DND-41 (cell line): ENCODE measurements at regions not wholly inside any gene's neighbourhood (a gene's known extent, or its start where the extent isn't known, plus 50 kb on each side); places are given as distances from the start of the nearest gene placed in this dataset.

ENCODE experiments used
- ATAC-seq: fragments of 200-7000 bp; cut with Tn5 transposase; 3 replicates; pipeline ENCODE4 v1.9.1; 2021; ENCODE audit warnings: low read depth; ENCODE audit not compliant: insufficient read depth
- DNase-seq: peaks from one replicate; pipeline ENCODE4 v3.0.0-alpha.2; 2020
- H2AFZ ChIP-seq: 2 replicates; pipeline ENCODE4 v1.6.0; 2012; ENCODE audit warnings: low read depth, low read length
- H3K27ac ChIP-seq: 2 replicates; pipeline ENCODE4 v1.5.1; 2012; ENCODE audit warnings: low read length, inconsistent platforms
- H3K27me3 ChIP-seq: fragments of 200-600 bp; sonication (generic); 2 replicates; pipeline ENCODE4 v1.6.0; 2012; ENCODE audit warnings: low read length, mild to moderate bottlenecking, inconsistent platforms; ENCODE audit not compliant: insufficient read depth, poor library complexity
- H3K36me3 ChIP-seq: 2 replicates; pipeline ENCODE4 v1.5.1; 2012; ENCODE audit warnings: low read length, inconsistent platforms; ENCODE audit not compliant: insufficient read depth
- H3K4me1 ChIP-seq: 2 replicates; pipeline ENCODE4 v1.5.1; 2012; ENCODE audit warnings: mild to moderate bottlenecking, low read length; ENCODE audit not compliant: insufficient read depth
- H3K4me2 ChIP-seq: 2 replicates; pipeline ENCODE4 v1.6.0; 2012; ENCODE audit warnings: mild to moderate bottlenecking, moderate library complexity, low read length, inconsistent platforms; ENCODE audit not compliant: insufficient read depth
- H3K4me3 ChIP-seq, 2 experiments: fragments of 200-600 bp in 1 of 2; shearing (Covaris generic) in 1 of 2; 2 replicates each; pipeline ENCODE4 v1.5.1; 2012 to 2016; ENCODE audit warnings: inconsistent platforms in 2 of 2, low read length in 2 of 2, mild to moderate bottlenecking in 2 of 2, low read depth in 1 of 2, moderate library complexity in 1 of 2
- H3K79me2 ChIP-seq: 2 replicates; pipeline ENCODE4 v1.6.0; 2012; ENCODE audit warnings: low read length, inconsistent platforms; ENCODE audit not compliant: insufficient read depth
- H3K9ac ChIP-seq: 2 replicates; pipeline ENCODE4 v1.6.0; 2012; ENCODE audit warnings: low read depth, mild to moderate bottlenecking, inconsistent platforms, low read length, moderate library complexity
- H3K9me3 ChIP-seq: 2 replicates; pipeline ENCODE4 v1.5.1; 2012; ENCODE audit warnings: low read length, moderate library complexity, mild to moderate bottlenecking, inconsistent platforms; ENCODE audit not compliant: insufficient read depth, severe bottlenecking
- H4K20me1 ChIP-seq: 2 replicates; pipeline ENCODE4 v1.6.0; 2012; ENCODE audit warnings: low read length; ENCODE audit not compliant: insufficient read depth
- EZH2 ChIP-seq: IDR thresholded peaks from 3 replicates; pipeline ENCODE4 v1.6.1; 2012; ENCODE audit warnings: borderline replicate concordance, low read depth, mild to moderate bottlenecking, moderate library complexity, low read length, inconsistent platforms; ENCODE audit not compliant: severe bottlenecking
- TF ChIP-seq, protein P1 (sequence below): IDR thresholded peaks from 2 replicates; pipeline ENCODE4 v1.5.1; 2012; ENCODE audit warnings: borderline replicate concordance, low read length, moderate library complexity, mild to moderate bottlenecking; ENCODE audit not compliant: poor library complexity, severe bottlenecking; ENCODE audit errors: extremely low read depth

DNA sequence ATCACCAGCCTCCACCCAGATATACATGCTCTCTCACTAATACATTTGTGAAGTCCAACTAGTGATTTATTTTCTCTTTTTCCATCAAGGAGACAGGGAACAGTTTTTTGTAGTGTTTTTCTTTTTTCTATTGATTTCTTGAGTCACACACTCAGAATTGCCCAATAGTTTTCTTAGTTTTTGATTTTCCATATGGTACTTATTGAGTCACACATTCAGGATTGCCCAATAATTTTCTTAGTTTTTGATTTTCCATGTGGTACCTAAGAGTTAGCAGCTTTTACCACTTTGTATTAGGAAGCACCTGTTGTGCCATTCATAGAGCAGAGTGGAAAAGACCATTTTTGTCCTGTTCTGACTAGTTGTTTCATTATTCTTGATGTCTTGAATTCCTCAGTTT, 1268.8 kb downstream of the EPHA7 start:
- ATAC-seq, result no peak

DNA sequence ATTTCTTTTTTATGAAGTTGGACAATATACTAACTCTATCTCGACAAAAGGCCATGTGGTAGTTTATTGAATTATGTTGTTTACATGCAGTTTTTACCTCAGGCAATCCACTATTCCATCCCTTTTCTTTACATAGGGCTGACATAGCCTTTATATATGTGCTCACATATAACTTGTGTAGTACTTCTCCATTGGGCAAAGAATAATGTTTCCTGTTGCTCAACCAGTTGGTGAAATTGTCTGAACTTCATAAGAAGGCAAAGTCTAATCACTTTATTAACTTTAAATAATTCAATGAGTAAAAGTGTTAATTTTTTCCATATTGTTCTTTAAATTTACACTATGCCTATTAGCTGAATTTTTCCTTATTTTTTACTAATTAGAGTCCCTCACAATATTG, 1272.1 kb downstream of the EPHA7 start:
- Histone ChIP-seq H3K9ac (no peak overlapping the region), H3K27me3 (no peaks in the 10 kb centered on the region), H3K4me2 (no peak overlapping the region), H3K9me3 (no peaks in the 10 kb centered on the region), H3K79me2 (no peaks in the 10 kb centered on the region), H3K4me1 (no peaks in the 10 kb centered on the region), H2AFZ (no peak overlapping the region), H3K4me3 (no peak overlapping the region), H3K27ac (no peak overlapping the region), H4K20me1 (no peaks in the 10 kb centered on the region), H3K36me3 (no peaks in the 10 kb centered on the region)
- no peak for ATAC-seq
- DNase-seq, result no peak
- TF ChIP-seq, protein P1, sequence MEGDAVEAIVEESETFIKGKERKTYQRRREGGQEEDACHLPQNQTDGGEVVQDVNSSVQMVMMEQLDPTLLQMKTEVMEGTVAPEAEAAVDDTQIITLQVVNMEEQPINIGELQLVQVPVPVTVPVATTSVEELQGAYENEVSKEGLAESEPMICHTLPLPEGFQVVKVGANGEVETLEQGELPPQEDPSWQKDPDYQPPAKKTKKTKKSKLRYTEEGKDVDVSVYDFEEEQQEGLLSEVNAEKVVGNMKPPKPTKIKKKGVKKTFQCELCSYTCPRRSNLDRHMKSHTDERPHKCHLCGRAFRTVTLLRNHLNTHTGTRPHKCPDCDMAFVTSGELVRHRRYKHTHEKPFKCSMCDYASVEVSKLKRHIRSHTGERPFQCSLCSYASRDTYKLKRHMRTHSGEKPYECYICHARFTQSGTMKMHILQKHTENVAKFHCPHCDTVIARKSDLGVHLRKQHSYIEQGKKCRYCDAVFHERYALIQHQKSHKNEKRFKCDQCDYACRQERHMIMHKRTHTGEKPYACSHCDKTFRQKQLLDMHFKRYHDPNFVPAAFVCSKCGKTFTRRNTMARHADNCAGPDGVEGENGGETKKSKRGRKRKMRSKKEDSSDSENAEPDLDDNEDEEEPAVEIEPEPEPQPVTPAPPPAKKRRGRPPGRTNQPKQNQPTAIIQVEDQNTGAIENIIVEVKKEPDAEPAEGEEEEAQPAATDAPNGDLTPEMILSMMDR, result no peak
- TF ChIP-seq EZH2, result no peak

More for the DNA sequence above, 1268.8 kb downstream of the EPHA7 start:
- TF ChIP-seq, protein P1, result no peak
- no peak for TF ChIP-seq EZH2
- no peak overlapping the region for H3K4me3 ChIP-seq
- no peaks in the 10 kb centered on the region for H3K36me3 ChIP-seq
- DNase-seq, result no peak
- H3K27ac ChIP-seq, result no peak overlapping the region
- H3K79me2 ChIP-seq, result no peaks in the 10 kb centered on the region
- H3K4me1 ChIP-seq, result no peaks in the 10 kb centered on the region
- no peak overlapping the region for H3K4me2 ChIP-seq
- no peaks in the 10 kb centered on the region for H3K27me3 ChIP-seq
- H3K9ac ChIP-seq, result no peak overlapping the region
- no peaks in the 10 kb centered on the region for H4K20me1 ChIP-seq
- no peaks in the 10 kb centered on the region for H3K9me3 ChIP-seq
- H2AFZ ChIP-seq, result no peak overlapping the region

DNA sequence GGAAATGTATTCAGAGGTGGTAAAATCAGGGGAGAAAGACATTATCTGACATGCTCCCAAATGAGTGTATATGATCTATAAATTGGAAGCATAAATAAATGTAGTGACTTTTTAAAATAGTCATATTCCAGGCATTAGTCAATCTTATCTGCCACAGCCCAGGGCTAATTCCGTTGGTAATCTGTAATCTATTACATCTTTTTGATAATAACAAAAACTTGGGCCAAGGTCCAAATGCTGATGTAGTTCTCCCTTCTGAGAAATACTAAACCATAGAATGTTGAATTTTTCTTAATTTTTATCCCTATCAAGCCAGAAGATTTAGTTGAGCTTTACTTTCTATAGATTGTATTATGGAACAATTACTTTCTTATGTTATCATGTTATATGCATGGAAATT, 1279.8 kb downstream of the EPHA7 start:
- H3K9ac ChIP-seq, result no peak overlapping the region
- no peak overlapping the region for H3K27ac ChIP-seq
- ATAC-seq (no peak), DNase-seq (no peak)
- no peak overlapping the region for H3K4me2 ChIP-seq
- no peak overlapping the region for H2AFZ ChIP-seq
- H3K36me3 ChIP-seq, result no peaks in the 10 kb centered on the region
- TF ChIP-seq, protein P1, result no peak
- no peak for TF ChIP-seq EZH2
- no peaks in the 10 kb centered on the region for H3K4me1 ChIP-seq
- H3K79me2 ChIP-seq, result no peaks in the 10 kb centered on the region
- no peaks in the 10 kb centered on the region for H4K20me1 ChIP-seq
- no peaks in the 10 kb centered on the region for H3K9me3 ChIP-seq
- H3K27me3 ChIP-seq, result no peaks in the 10 kb centered on the region
- H3K4me3 ChIP-seq, result no peak overlapping the region

DNA sequence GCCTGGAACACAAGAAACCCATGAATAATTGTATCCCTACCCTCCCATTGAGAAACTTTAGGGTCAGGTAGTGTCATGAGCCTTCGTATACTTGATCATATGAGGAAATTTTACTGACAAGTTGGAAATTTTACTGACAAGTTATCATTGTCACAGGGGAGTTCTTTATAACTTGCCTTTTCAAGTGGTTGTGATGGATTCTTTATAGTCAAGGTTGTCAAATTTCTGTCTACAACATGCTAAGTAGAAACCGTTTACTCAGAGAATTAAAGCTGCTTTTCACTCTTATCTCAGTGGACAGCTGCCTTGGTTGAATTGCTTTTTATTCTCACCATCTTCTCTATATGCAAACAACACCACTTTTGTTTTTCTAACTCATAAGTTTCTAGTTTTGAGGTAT, 1286.4 kb downstream of the EPHA7 start:
- Histone ChIP-seq H3K36me3 (no peaks in the 10 kb centered on the region), H3K27ac (no peak overlapping the region), H3K27me3 (no peaks in the 10 kb centered on the region), H3K4me2 (no peak overlapping the region), H4K20me1 (no peaks in the 10 kb centered on the region), H3K79me2 (no peaks in the 10 kb centered on the region), H2AFZ (no peak overlapping the region), H3K9ac (no peak overlapping the region), H3K9me3 (no peaks in the 10 kb centered on the region), H3K4me3 (no peak overlapping the region), H3K4me1 (no peaks in the 10 kb centered on the region)
- ATAC-seq (no peak), DNase-seq (no peak)
- TF ChIP-seq, protein P1, result no peak
- no peak for TF ChIP-seq EZH2
